Kidney capillary endothelial cell (primary cell): ENCODE measurements at regions not wholly inside any gene's neighbourhood (a gene's known extent, or its start where the extent isn't known, plus 50 kb on each side); places are given as distances from the start of the nearest gene placed in this dataset.
"Not testable (repeated sequence)": the region's sequence is repeated elsewhere in the genome, so short reads cannot be mapped to it uniquely, and the experiment has no call there.

Experiments used
- DNase-seq: peaks from one replicate; pipeline ENCODE4 v3.0.0-alpha.2; 2018; ENCODE audit warnings: low spot score

DNA sequence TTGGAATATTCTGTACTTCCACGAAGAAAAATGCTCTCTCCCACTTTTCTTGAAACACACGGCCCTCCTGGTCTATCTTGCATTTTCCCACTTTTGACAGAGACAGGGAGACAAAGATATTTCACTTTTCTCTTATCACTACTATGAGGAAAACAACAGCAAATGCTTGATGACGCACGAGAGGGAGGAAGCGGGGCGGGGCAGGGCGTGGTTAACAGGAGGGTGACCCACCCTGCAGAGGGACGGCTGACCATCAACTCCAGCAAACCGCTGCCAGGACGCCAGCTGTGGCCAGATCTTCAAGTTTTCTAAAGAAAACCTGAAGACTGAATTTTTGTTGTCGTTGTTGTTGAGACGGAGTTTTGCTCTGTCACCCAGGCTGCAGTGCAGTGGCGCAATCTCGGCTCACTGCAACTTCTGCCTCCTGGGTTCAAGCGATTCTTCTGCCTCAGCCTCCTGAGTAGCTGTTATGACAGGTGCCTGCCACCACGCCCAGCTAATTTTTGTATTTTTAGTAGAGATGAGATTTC is 63.8 kb downstream of the NSUN5 start:
- DNase-seq: not testable (repeated sequence)

DNA sequence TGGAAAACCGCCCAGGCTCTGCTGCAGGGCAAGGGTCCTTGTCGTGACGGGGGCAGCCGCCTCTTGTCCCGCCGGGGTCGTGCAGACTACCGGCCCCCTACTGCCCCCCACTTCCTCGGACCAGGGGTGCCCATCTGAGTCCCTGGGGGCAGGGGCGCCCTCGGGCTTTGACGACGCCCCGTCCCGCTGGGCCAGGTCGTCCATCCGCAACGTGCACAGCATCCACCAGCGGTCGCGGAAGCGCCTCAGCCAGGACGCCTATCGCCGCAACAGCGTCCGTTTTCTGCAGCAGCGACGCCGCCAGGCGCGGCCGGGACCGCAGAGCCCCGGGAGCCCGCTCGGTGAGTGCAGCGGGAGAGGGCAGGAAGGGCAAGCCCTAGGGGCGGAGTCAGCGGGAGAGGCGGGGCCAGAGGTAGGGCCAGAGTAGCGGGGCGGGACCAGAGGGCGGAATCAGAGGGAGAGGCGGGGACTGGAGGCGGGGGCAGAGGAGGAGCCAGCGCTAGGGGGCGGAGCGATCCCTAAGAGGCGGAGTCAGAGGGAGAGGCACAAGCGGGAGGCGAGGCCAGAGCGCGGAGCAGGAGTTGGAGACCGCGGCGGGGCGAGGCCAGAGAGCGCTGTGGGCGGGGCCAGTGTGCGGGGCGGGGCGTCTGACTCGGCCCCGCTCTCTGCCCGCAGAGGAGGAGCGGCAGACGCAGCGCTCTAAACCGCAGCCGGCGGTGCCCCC is 73.5 kb downstream of the NSUN5 start:
- DNase-seq: not testable (repeated sequence)

DNA sequence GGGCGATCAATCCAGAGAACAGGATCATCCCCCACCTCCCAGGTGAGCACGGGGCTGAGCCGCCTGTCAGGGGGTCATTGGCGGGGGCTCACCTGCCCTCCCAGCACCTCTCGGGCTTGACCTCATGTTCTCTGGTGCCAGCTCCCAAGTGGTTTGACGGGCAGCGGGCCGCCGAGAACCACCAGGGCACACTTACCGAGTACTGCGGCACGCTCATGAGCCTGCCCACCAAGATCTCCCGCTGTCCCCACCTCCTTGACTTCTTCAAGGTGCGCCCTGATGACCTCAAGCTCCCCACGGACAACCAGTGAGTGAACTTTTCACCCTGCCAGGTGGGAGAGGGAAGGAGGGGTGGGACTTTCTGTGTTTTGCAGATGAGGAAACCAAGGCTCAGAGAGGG is 82.9 kb downstream of the NSUN5 start:
- not testable (repeated sequence) for DNase-seq

DNA sequence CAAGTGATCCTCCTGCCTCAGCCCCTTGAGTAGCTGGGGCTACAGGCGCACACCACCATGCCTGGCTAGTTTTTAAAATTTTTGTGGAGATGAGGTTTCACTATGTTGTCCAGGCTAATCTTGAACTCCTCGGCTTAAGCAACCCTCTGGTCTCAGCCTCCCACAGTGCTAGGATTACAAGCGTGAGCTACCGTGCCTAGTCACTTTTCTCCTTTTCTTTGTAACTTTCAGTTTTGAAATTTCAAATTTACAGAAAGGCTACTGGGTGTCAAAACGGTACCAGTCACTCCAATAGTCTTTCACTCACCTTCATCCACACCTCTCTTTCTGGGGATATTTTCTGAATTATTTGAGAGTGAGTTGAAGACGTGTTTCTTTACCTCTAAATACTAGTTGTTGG is 86.9 kb downstream of the NSUN5 start:
- DNase-seq: not testable (repeated sequence)

DNA sequence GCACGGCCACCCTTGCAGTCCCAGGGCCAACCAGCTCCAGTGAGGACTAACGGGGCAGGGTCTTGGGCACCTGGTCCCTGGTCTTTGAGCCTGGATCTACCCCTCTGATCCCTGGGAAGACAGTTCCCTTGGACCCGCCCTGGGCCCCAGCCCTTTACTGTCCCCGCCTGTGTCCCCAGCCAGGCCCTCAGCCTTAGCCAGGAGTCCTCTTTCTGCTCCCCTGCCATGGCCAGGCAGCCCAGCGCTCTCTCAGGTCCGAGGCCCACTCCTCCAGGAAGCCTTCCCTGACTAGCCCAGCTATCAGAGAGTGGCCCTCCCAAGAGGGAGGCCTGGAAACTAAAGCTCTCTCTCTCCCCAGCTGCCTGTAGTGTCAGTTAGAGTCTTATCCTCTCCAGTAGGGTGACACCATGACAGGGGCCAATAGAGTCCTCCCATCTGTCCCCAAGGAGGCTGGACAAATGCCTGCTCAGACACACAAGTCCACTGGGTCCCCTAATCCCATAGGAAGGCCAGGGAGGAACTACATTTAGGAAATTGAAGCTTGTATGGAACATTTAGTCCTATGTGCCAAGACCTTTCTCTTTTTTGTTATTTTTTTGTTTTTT is 87.8 kb downstream of the NSUN5 start:
- not testable (repeated sequence) for DNase-seq

DNA sequence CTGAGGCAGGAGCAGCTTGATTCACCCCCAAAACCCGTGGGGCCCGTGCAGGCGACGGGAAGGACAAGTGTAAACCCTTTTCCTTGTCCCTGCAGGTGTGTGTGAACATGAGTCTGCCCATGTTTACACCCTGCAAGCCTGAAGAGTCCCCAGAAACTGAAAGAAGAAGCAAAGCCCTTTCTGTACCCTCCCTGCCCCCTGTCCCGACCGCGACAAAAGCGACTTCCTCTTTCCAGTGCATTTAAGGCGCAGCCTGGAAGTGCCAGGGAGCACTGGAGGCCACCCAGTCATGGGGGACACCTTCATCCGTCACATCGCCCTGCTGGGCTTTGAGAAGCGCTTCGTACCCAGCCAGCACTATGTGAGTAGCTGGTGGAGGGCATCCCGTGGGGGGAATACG is 88.3 kb downstream of the NSUN5 start:
- DNase-seq: not testable (repeated sequence)

DNA sequence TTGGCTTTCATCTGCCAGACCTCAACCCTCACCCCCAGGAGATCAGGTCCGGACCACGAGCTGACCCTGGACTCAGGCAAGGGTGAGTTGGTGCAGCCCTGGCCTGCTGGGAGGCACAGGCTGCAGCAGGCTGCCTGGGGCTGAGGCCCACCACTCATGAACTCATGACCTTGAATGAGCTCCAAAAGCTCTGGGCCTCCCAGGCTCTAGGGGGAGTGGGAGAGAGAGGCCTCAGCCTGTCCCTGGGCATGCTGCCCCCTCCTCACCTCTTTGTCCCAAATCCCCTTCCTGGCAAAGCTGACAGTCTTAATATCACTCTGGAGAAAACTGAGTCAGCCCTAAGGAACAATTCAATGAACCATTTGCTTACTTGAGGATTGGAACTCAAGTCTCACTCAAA is 89.8 kb downstream of the NSUN5 start:
- DNase-seq: not testable (repeated sequence)

DNA sequence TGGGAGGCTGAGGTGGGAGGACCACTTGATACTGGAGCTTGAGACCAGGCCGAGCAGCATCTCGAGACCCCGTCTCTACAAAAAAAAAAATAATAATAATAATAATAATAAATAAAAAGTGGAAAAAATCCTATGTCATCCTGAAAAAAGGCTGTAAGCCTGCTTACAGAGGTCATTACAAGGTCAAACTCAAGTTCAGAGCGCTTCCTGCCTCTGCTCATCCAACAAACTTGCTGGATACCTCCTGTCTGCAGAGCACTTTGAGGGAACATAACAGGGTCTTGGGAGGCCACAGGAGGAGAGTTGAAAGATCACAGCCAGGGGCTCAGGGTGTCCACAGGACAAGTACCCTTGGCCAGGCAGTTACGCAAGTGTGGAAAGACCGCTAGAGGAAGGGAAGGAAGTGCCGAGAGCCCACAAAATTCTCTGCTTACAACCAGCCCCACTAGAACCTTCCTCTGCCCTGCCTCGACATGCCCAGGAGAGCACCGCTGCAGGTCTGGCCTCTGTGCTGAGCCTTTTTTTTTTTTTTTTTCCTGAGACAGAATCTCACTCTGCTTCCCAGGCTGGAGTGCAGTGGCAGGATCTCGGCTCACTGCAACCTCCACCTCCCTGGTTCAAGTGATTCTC is 92.5 kb downstream of the NSUN5 start:
- not testable (repeated sequence) for DNase-seq

DNA sequence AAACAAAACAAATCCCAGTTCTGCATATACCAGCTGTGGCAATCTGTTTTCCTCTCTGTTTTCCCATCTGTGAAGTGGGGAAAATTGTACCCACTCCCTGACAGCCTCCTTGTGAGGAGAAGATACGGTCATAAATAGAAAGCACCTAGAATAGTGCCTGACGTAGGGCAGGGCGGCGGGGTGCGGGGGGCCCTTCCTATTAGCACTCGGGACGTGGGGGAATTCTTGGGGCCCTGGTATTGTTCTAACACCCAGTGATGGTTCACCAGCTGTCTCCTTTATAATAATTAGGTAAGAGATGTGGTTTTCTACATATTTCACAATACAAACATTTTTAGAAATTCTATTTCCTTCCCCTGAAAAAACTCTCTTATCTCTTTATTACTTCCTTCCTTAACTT is 93.4 kb downstream of the NSUN5 start:
- DNase-seq: not testable (repeated sequence)

DNA sequence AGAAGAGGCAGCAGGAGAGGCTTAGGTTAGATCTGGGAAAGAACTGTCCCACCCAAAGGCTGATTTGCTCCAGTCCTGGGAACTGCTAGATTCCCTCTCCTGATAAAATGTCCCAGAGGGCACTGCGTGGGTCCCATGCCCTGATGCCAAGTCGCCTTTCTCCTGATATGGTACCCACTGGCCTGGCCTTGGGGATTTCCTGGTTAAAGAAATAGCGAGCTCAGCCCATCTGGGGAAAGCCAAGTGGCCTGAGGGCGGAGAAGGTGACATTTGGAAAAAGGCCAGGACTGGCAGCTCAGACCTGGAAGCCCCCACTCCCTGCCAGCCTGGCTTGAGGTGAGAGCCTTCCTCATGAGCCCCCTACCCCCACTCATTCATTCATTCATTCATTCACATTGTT is 94.2 kb downstream of the NSUN5 start:
- not testable (repeated sequence) for DNase-seq

DNA sequence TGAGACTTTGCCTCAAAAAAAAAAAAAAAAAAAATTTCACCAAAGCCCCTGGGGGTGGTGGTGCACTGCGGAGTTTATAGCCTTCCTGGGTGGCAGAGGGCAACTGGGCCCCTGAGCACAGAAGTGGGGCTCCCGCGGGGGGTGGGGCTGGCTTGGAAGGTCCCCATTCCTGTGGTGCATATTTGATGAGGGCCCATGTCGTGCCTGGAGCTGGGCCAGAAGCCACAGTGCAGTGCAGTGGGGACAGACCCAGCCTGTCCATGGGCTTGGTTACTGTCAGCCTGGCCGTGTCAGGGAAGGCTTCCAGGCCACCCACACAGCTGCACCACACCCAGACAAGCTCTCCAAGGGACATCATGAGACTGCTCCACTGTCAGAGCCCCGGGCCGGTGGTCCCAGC is 95.5 kb downstream of the NSUN5 start:
- not testable (repeated sequence) for DNase-seq

DNA sequence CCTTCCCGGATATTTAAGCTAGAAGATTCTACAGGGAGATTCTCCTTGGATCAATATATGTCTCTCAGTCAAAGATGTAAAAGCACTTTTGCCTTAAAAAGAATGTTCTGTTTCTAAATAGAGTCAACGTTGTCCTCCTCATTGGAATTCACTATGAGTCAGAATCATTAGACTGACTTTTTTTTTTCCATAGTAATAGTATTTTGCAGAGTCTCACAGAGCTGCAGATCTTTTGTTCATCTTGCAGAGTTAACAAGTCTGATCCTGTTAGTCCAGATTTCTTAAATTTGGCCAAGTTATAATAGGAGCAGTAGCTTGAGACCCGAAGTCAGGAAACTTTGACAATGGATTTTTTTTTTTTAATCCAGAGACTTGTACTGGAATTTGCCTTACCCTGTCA is 103.0 kb downstream of the NSUN5 start:
- not testable (repeated sequence) for DNase-seq

DNA sequence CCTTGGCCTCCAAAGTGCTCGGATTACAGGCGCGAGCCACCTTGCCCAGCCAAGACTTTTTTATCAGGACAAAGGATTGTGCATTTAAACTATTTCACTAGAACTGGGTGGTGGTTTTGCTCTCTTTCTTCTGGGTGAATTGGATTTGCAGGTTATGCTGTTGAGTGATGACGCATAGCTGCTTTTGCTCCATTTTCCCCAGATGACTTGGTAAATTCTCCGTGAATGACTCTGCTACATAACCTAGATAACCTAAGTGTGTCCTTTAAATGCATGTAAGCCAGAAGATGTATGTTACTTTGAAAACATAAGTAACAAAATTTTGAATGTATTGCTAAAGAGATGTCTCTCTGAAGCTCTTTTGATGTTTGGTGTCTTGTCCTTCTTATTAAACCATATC is 103.7 kb downstream of the NSUN5 start:
- DNase-seq: not testable (repeated sequence)

DNA sequence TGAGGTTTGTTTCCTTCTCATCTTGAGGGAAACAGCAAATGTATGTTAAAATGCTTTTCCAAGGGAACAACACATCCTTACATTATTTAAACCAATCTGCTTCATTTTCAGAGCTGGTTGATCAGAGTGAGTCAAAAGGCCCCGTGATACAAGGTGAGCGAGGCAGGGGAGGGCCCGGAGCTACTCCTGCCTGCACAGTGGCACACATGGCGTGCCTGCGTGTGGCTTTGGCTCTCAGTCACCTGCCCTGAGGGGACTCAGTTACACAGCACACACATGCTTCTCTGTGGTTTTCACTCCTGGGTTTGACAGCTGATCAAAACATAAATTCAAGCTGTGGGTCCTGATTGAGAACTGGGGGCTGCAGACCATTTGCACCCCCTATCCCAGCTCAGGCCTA is 105.3 kb downstream of the NSUN5 start:
- not testable (repeated sequence) for DNase-seq

DNA sequence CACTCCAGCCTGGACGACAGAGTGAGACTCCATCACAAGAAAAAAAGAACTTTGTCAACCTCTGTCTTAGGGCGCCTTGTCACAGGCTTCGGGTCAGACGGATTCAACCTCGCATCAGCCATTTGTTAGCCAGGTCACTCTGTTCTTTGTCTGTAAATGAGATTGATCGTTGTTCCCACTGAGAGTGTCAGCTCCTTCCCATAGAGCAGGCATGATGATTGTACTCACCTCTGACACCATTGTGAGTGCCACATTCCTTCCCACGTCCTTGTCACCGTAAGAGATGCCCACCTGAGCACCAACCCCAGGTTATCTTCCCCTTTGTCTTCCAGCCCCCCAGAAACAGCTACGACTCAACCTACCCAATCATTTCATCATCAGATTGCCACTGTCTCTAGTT is 107.4 kb downstream of the NSUN5 start:
- DNase-seq: not testable (repeated sequence)

DNA sequence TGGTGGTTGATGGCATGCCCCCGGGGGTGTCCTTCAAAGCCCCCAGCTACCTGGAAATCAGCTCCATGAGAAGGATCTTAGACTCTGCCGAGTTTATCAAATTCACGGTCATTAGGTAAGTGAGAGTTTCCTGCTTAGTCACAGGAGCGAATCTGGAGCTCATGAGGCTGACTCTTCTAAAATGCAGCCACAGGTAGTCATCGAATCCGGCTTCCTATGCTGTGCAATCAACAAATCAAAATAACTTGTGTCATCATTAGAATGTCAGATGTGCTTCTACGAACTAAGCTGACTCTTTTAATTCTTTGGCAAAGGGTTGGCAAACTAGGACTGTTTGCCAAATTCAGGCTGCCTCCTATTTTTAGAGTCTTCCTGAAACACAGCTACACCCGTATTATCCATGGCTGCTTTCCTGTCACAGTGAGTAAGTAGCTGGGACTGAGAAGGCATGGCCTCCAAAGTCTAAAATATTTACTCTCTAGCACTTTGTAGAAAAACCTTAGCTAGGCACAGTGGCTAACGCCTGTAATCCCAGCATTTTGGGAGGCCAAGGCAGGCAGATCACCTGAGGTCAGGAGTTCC is 108.0 kb downstream of the NSUN5 start:
- DNase-seq: not testable (repeated sequence)

DNA sequence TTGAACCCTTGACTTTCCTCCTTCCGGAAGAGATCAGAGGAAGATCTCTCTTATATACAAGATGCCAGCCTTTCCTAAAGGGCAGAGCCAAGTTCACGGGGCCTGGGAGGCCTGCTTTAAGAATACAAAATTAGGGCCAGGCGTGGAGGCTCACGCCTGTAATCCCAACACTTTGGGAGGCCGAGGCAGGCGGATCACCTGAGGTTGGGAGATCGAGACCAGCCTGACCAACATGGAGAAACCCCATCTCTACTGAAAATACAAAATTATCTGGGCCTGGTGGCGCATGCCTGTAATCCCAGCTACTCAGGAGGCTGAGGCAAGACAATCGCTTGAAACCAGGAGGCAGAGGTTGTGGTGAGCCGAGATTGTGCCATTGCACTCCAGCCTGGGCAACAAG is 108.2 kb upstream of the SPDYE9 start:
- DNase-seq: not testable (repeated sequence)

DNA sequence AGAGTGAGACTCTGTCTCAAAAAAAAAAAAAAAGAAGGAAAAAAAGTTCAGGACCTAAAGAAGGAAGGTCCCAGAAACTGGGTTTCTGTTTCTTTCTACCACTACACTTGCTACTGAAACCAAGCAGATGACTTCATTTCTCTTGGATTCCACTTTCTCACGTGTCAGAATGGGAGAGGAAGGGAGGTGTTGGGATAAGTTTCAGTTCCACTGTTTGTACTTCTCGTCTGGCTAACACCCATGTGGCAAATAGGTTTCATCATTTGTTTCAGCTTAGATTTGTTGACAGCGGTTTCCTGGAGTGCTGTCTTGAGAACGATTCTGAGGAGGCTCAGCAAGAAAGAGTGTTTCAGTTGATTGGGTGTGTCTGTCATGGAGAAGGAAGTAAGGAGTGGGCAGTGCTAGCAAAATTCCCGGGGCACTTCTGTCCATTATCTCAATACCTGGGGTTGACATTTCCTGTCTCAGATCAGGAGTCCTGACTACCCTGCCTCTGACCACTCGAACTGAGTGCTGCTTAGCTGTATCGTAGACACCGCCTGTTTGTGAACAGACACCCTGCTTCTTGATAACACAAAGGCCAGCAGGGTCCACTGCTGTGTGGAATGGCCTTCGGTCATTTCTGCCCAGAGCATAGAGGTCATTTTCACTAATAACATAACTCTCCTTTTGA is 104.8 kb upstream of the SPDYE9 start:
- not testable (repeated sequence) for DNase-seq

DNA sequence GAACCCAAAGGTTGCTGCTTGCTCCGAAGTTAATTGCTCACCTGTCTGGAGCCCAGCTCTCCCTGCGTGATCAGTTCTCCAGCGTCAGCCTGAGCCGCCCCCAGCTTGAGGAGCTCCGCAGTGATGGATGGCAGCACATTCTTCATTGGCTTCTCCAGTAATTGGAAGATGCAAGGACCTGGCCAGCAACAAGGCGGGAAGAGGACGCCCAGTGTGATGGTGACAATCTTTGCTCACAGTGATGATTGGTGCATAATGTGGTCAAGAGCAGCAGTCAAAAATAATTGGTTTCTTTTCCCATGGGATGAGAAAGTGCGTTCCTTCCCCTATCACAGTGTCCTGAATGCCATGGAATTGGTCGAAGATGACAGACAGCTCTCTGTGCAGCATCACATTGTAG is 102.4 kb upstream of the SPDYE9 start:
- DNase-seq: not testable (repeated sequence)

DNA sequence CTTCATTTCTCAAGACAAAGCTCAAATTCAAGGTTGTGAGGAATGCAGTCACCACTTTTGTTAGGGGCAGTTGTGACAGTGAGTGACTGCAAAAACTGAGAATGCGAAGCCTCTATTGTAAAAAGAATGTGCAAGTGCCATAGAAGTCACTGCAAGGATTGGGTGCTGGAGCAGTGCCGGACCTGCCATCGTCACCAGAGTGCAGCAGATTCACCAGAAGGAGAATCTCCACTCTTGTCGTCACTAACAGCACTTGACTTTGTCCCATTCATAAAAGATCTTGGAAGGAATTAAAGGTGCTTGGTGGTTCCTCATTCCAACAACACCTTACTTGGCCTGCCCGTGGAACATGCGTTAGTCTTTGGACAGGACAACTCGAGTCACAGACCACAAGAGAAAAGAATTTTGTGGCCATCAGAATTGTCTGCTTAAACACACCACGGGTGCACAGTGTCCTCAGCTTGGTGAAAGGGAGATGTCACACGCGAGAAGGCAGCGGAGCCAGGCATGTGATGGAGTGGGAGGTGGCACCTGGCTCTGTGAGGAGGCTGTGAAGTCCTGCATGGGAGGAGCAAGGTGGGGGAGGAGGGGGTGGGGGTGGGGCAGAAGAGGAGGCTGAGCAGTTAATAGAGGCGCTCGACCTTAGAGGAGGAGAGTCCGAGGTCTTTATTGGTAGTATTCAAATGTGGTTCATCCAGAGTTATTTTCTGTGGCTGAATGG is 100.9 kb upstream of the SPDYE9 start:
- DNase-seq: not testable (repeated sequence)

DNA sequence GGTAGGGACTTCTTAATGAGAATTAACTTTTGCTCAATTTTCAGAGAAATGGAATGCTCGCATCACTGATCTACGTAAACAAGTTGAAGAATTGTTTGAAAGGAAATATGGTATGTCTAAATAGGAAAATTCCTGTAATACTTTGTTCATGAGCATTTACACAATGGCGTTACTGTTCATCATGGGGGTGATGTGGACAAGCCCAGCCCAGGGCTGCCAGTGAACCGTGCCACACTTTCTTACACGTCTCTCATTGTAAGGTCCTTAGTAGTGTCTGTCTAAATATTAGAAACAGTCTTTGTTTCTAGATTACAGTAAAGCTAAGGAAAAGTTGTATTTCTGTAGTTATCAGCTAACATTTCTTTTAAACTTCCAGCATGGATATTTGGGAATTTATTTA is 91.0 kb upstream of the SPDYE9 start:
- not testable (repeated sequence) for DNase-seq
